Activated naive CD8-positive, alpha-beta T cell treated with anti-CD3 and anti-CD28 coated beads for 36 hours (primary cell): ENCODE measurements at regions not wholly inside any gene's neighbourhood (a gene's known extent, or its start where the extent isn't known, plus 50 kb on each side); places are given as distances from the start of the nearest gene placed in this dataset.

ENCODE experiments used
- DNase-seq: peaks from one replicate; pipeline ENCODE4 v3.0.0; 2021
- H3K27ac Mint-ChIP-seq: one replicate; pipeline ENCODE4 v1.8.0; 2022; ENCODE audit warnings: mild to moderate bottlenecking, moderate library complexity, mixed read lengths
- H3K27me3 Mint-ChIP-seq: one replicate; pipeline ENCODE4 v1.8.0; 2022; ENCODE audit warnings: mild to moderate bottlenecking, mixed read lengths
- H3K36me3 Mint-ChIP-seq: one replicate; pipeline ENCODE4 v1.8.0; 2021; ENCODE audit warnings: mild to moderate bottlenecking, mixed read lengths
- H3K4me1 Mint-ChIP-seq: one replicate; pipeline ENCODE4 v1.8.0; 2021; ENCODE audit warnings: mixed read lengths
- H3K4me3 Mint-ChIP-seq: one replicate; pipeline ENCODE4 v1.8.0; 2022; ENCODE audit warnings: mild to moderate bottlenecking, moderate library complexity, mixed read lengths
- H3K9me3 Mint-ChIP-seq: one replicate; pipeline ENCODE4 v1.8.0; 2022; ENCODE audit warnings: mixed read lengths

GRCh38 chr9:89655990-89656657 is 51.3 kb downstream of the GADD45G start:
- no peaks in the 10 kb centered on the region for H3K9me3 Mint-ChIP-seq
- no peak overlapping the region for H3K4me3 Mint-ChIP-seq
- H3K27me3 Mint-ChIP-seq, result peaks cover 10% of the 10 kb centered on the region
- no peak for DNase-seq
- H3K27ac Mint-ChIP-seq, result no peak overlapping the region
- H3K4me1 Mint-ChIP-seq, result peaks cover 14% of the 10 kb centered on the region
- no peaks in the 10 kb centered on the region for H3K36me3 Mint-ChIP-seq

GRCh38 chr9:89657295-89657694 is 52.5 kb downstream of the GADD45G start:
- no peak overlapping the region for H3K27ac Mint-ChIP-seq
- no peaks in the 10 kb centered on the region for H3K9me3 Mint-ChIP-seq
- H3K4me3 Mint-ChIP-seq, result no peak overlapping the region
- H3K36me3 Mint-ChIP-seq, result no peaks in the 10 kb centered on the region
- peaks cover 14% of the 10 kb centered on the region for H3K4me1 Mint-ChIP-seq
- peaks cover 18% of the 10 kb centered on the region for H3K27me3 Mint-ChIP-seq
- DNase-seq, result no peak

GRCh38 chr9:89657765-89658164 is 53.0 kb downstream of the GADD45G start:
- Mint-ChIP-seq H3K4me1 (peaks cover 14% of the 10 kb centered on the region), H3K4me3 (no peak overlapping the region), H3K27ac (no peak overlapping the region), H3K9me3 (no peaks in the 10 kb centered on the region), H3K36me3 (no peaks in the 10 kb centered on the region), H3K27me3 (peaks cover 19% of the 10 kb centered on the region)
- peak; percentile 26 for DNase-seq

GRCh38 chr9:89658401-89658800 is 53.6 kb downstream of the GADD45G start:
- Mint-ChIP-seq H3K27me3 (peaks cover 19% of the 10 kb centered on the region), H3K9me3 (no peaks in the 10 kb centered on the region), H3K36me3 (no peaks in the 10 kb centered on the region), H3K4me3 (no peak overlapping the region), H3K4me1 (peaks cover 14% of the 10 kb centered on the region), H3K27ac (no peak overlapping the region)
- DNase-seq, result no peak

GRCh38 chr9:89658931-89659330 is 54.1 kb downstream of the GADD45G start:
- Mint-ChIP-seq H3K4me1 (peaks cover 14% of the 10 kb centered on the region), H3K27me3 (peaks cover 19% of the 10 kb centered on the region), H3K4me3 (no peak overlapping the region), H3K36me3 (no peaks in the 10 kb centered on the region), H3K9me3 (no peaks in the 10 kb centered on the region), H3K27ac (no peak overlapping the region)
- DNase-seq, result no peak

- Mint-ChIP-seq H3K27ac (no peak overlapping the region), H3K4me3 (no peak overlapping the region), H3K27me3 (peaks cover 19% of the 10 kb centered on the region), H3K36me3 (no peaks in the 10 kb centered on the region), H3K9me3 (no peaks in the 10 kb centered on the region), H3K4me1 (peaks cover 14% of the 10 kb centered on the region)
- DNase-seq, result no peak
Measured at GRCh38 chr9:89659473-89659872, 54.7 kb downstream of the GADD45G start.

GRCh38 chr9:89659891-89660685 is 55.3 kb downstream of the GADD45G start:
- DNase-seq, result no peak
- Mint-ChIP-seq H3K4me1 (peaks cover 12% of the 10 kb centered on the region), H3K27ac (no peak overlapping the region), H3K9me3 (no peaks in the 10 kb centered on the region), H3K36me3 (no peaks in the 10 kb centered on the region), H3K4me3 (no peak overlapping the region), H3K27me3 (peaks cover 18% of the 10 kb centered on the region)

- no peak overlapping the region for H3K27ac Mint-ChIP-seq
- H3K4me3 Mint-ChIP-seq, result no peak overlapping the region
- no peaks in the 10 kb centered on the region for H3K36me3 Mint-ChIP-seq
- DNase-seq, result no peak
- H3K4me1 Mint-ChIP-seq, result peaks cover 6% of the 10 kb centered on the region
- no peaks in the 10 kb centered on the region for H3K9me3 Mint-ChIP-seq
- H3K27me3 Mint-ChIP-seq, result peaks cover 16% of the 10 kb centered on the region
Measured at GRCh38 chr9:89661391-89661949, 56.7 kb downstream of the GADD45G start.

- Mint-ChIP-seq H3K4me3 (no peak overlapping the region), H3K4me1 (peaks cover 4% of the 10 kb centered on the region), H3K36me3 (no peaks in the 10 kb centered on the region), H3K27ac (no peak overlapping the region), H3K9me3 (no peaks in the 10 kb centered on the region), H3K27me3 (peaks cover 12% of the 10 kb centered on the region)
- no peak for DNase-seq
Measured at GRCh38 chr9:89661956-89662717, 57.3 kb downstream of the GADD45G start.

- Mint-ChIP-seq H3K4me3 (no peak overlapping the region), H3K27ac (no peak overlapping the region), H3K36me3 (no peaks in the 10 kb centered on the region), H3K27me3 (peaks cover 12% of the 10 kb centered on the region), H3K4me1 (no peaks in the 10 kb centered on the region), H3K9me3 (no peaks in the 10 kb centered on the region)
- DNase-seq, result no peak
Measured at GRCh38 chr9:89662718-89663613, 58.2 kb downstream of the GADD45G start.

GRCh38 chr9:89663614-89663970 is 58.8 kb downstream of the GADD45G start:
- no peak overlapping the region for H3K4me3 Mint-ChIP-seq
- H3K36me3 Mint-ChIP-seq, result no peaks in the 10 kb centered on the region
- no peak overlapping the region for H3K27ac Mint-ChIP-seq
- H3K9me3 Mint-ChIP-seq, result no peaks in the 10 kb centered on the region
- peaks cover 12% of the 10 kb centered on the region for H3K27me3 Mint-ChIP-seq
- H3K4me1 Mint-ChIP-seq, result peaks cover 3% of the 10 kb centered on the region
- no peak for DNase-seq

- Mint-ChIP-seq H3K4me3 (no peak overlapping the region), H3K27me3 (peaks cover 12% of the 10 kb centered on the region), H3K36me3 (no peaks in the 10 kb centered on the region), H3K9me3 (no peaks in the 10 kb centered on the region), H3K27ac (no peak overlapping the region), H3K4me1 (peaks cover 3% of the 10 kb centered on the region)
- DNase-seq, result no peak
Measured at GRCh38 chr9:89664010-89664409, 59.2 kb downstream of the GADD45G start.

GRCh38 chr9:89664896-89665329 is 60.1 kb downstream of the GADD45G start:
- H3K36me3 Mint-ChIP-seq, result no peaks in the 10 kb centered on the region

GRCh38 chr9:89666364-89666763 is 61.6 kb downstream of the GADD45G start:
- H3K36me3 Mint-ChIP-seq, result peaks cover 1% of the 10 kb centered on the region
- no peak for DNase-seq
- H3K4me3 Mint-ChIP-seq, result no peak overlapping the region
- H3K9me3 Mint-ChIP-seq, result peaks cover 1% of the 10 kb centered on the region
- H3K27ac Mint-ChIP-seq, result no peak overlapping the region
- peaks cover 12% of the 10 kb centered on the region for H3K27me3 Mint-ChIP-seq
- H3K4me1 Mint-ChIP-seq, result peaks cover 3% of the 10 kb centered on the region

More at GRCh38 chr9:89664896-89665329, 60.1 kb downstream of the GADD45G start:
- Mint-ChIP-seq H3K4me3 (no peak overlapping the region), H3K27me3 (peaks cover 12% of the 10 kb centered on the region), H3K9me3 (no peaks in the 10 kb centered on the region), H3K4me1 (peaks cover 3% of the 10 kb centered on the region), H3K27ac (no peak overlapping the region)
- no peak for DNase-seq
